H1 (cell line): ENCODE measurements at regions not wholly inside any gene's neighbourhood (a gene's known extent, or its start where the extent isn't known, plus 50 kb on each side); places are given as distances from the start of the nearest gene placed in this dataset.

Experiments used
- CTCF ChIA-PET: fragments of 300-600 bp; sonication (Branson Sonifier 250); formaldehyde crosslinking; loops from one replicate; lab custom pipeline; 2021; ENCODE audit not compliant: partially characterized antibody; lab: Charles Lee
- POLR2A ChIA-PET: fragments of 300-600 bp; sonication (Branson Sonifier 250); formaldehyde crosslinking; loops from one replicate; lab custom pipeline; 2021; ENCODE audit warnings: inconsistent platforms; ENCODE audit not compliant: partially characterized antibody; lab: Charles Lee
- DNase-seq, 2 experiments: peaks; one replicate each; pipeline versions ENCODE4 v3.0.0 to v3.0.0-alpha.2; 2010 to 2022; ENCODE audit warnings: low spot score in 2 of 2, low read depth in 1 of 2, mixed read lengths in 1 of 2
- FAIRE-seq: peaks from 2 replicates; lab custom pipeline; 2011; peaks lifted over from hg19 to GRCh38; lab: Jason Lieb, UNC
- H2AFZ ChIP-seq: 2 replicates; pipeline ENCODE4 v1.8.1; 2012; ENCODE audit warnings: low read length, inconsistent platforms
- H2AK5ac ChIP-seq: 2 replicates; pipeline ENCODE4 v1.6.1; 2013; ENCODE audit warnings: low read depth, low read length
- H2BK120ac ChIP-seq: replicated peaks from 2 replicates; pipeline ENCODE3; 2013; ENCODE audit warnings: low read depth, low read length, inconsistent platforms
- H2BK12ac ChIP-seq: 2 replicates; pipeline ENCODE4 v1.6.1; 2013; ENCODE audit warnings: low read depth, low read length
- H2BK15ac ChIP-seq: 2 replicates; pipeline ENCODE4 v1.6.1; 2013; ENCODE audit warnings: low read length
- H2BK20ac ChIP-seq: 2 replicates; pipeline ENCODE4 v1.6.1; 2013; ENCODE audit warnings: low read length
- H2BK5ac ChIP-seq: 2 replicates; pipeline ENCODE4 v1.6.1; 2013; ENCODE audit warnings: low read depth, low read length
- H3K14ac ChIP-seq: 2 replicates; pipeline ENCODE4 v1.6.1; 2013; ENCODE audit warnings: inconsistent platforms; ENCODE audit not compliant: insufficient read length
- H3K18ac ChIP-seq: 2 replicates; pipeline ENCODE4 v1.6.1; 2013; ENCODE audit warnings: low read length; ENCODE audit errors: extremely low read depth
- H3K23ac ChIP-seq: 2 replicates; pipeline ENCODE4 v1.6.1; 2013; ENCODE audit warnings: inconsistent platforms; ENCODE audit not compliant: insufficient read length
- H3K23me2 ChIP-seq: 2 replicates; pipeline ENCODE4 v1.6.1; 2013; ENCODE audit warnings: low read depth, low read length
- H3K27ac ChIP-seq: 2 replicates; pipeline ENCODE4 v1.6.1; 2011; ENCODE audit warnings: low read depth, low read length, inconsistent platforms
- H3K27me3 ChIP-seq, 4 experiments: replicated peaks in 1 of 4; 1 replicate in 1 of 4; 2 replicates in 3 of 4; pipeline versions ENCODE4 v1.6.1 to v1.8.1; 2011 to 2013; ENCODE audit warnings: low read length in 3 of 4, mild to moderate bottlenecking in 3 of 4, inconsistent platforms in 2 of 4, mixed read lengths in 2 of 4, moderate library complexity in 1 of 4; ENCODE audit not compliant: control insufficient read depth in 3 of 4, insufficient read depth in 3 of 4; ENCODE audit errors: extremely low read depth in 1 of 4
- H3K36me3 ChIP-seq, 4 experiments: 2 replicates each; pipeline versions ENCODE4 v1.6.1 to v1.8.1; 2011 to 2013; ENCODE audit warnings: mild to moderate bottlenecking in 4 of 4, low read length in 3 of 4, moderate library complexity in 2 of 4, control low read depth in 1 of 4, inconsistent platforms in 1 of 4; ENCODE audit not compliant: insufficient read depth in 4 of 4, control insufficient read depth in 2 of 4
- H3K4ac ChIP-seq: replicated peaks from 2 replicates; pipeline ENCODE3; 2013; ENCODE audit warnings: low read length, low read depth, mixed read lengths, inconsistent platforms; ENCODE audit not compliant: insufficient read length
- H3K4me1 ChIP-seq, 4 experiments: replicated peaks in 1 of 4; 1 replicate in 1 of 4; 2 replicates in 3 of 4; pipeline versions ENCODE4 v1.6.1 to v1.8.1; 2011 to 2013; ENCODE audit warnings: low read length in 3 of 4, inconsistent platforms in 2 of 4, mixed read lengths in 1 of 4; ENCODE audit not compliant: insufficient read depth in 4 of 4, control insufficient read depth in 3 of 4
- H3K4me2 ChIP-seq, 2 experiments: 2 replicates each; pipeline versions ENCODE4 v1.6.1 to v1.8.1; 2011 to 2013; ENCODE audit warnings: low read depth in 2 of 2, low read length in 2 of 2, control low read depth in 1 of 2, inconsistent platforms in 1 of 2, mild to moderate bottlenecking in 1 of 2; ENCODE audit not compliant: insufficient read depth in 1 of 2
- H3K4me3 ChIP-seq, 4 experiments: fragments of 200-600, 300-600 bp in 1 of 4; sonication (generic), shearing (Covaris generic), sonication (Bioruptor Twin) in 1 of 4; 2 replicates each; pipeline versions ENCODE4 v1.5.1 to v1.8.1; 2011 to 2016; ENCODE audit warnings: low read length in 4 of 4, low read depth in 3 of 4, control low read depth in 2 of 4, inconsistent platforms in 2 of 4, mild to moderate bottlenecking in 2 of 4, mixed read lengths in 1 of 4, moderate library complexity in 1 of 4; ENCODE audit not compliant: insufficient read depth in 2 of 4; ENCODE audit errors: extremely low read depth in 1 of 4
- H3K56ac ChIP-seq: replicated peaks from 2 replicates; pipeline ENCODE3; 2013; ENCODE audit warnings: low read depth, mild to moderate bottlenecking, mixed read lengths, low read length, inconsistent platforms; ENCODE audit not compliant: insufficient read length
- H3K79me1 ChIP-seq: 2 replicates; pipeline ENCODE4 v1.6.1; 2013; ENCODE audit warnings: low read depth, low read length, control low read depth
- H3K79me2 ChIP-seq, 2 experiments: 2 replicates each; pipeline versions ENCODE4 v1.6.1 to v1.8.1; 2012 to 2013; ENCODE audit warnings: low read length in 2 of 2, mild to moderate bottlenecking in 2 of 2, inconsistent platforms in 1 of 2; ENCODE audit not compliant: insufficient read depth in 2 of 2, control insufficient read depth in 1 of 2
- H3K9ac ChIP-seq, 4 experiments: replicated peaks in 1 of 4; 1 replicate in 1 of 4; 2 replicates in 3 of 4; pipeline versions ENCODE4 v1.6.1 to v1.8.1; 2011 to 2013; ENCODE audit warnings: low read depth in 3 of 4, low read length in 3 of 4, control low read depth in 2 of 4, mild to moderate bottlenecking in 2 of 4, moderate library complexity in 2 of 4, inconsistent platforms in 1 of 4; ENCODE audit errors: extremely low read depth in 1 of 4
- H3K9me3 ChIP-seq, 2 experiments: 2 replicates each; pipeline versions ENCODE4 v1.6.1 to v1.8.1; 2012 to 2013; ENCODE audit warnings: mild to moderate bottlenecking in 2 of 2, moderate library complexity in 2 of 2, control low read depth in 1 of 2, inconsistent platforms in 1 of 2, low read depth in 1 of 2, low read length in 1 of 2, mixed read lengths in 1 of 2; ENCODE audit not compliant: insufficient read depth in 2 of 2
- H4K20me1 ChIP-seq, 2 experiments: replicated peaks in 1 of 2; 2 replicates each; pipeline versions ENCODE3 to v1.8.1; 2011 to 2013; ENCODE audit warnings: inconsistent platforms in 2 of 2, low read length in 2 of 2, mild to moderate bottlenecking in 1 of 2; ENCODE audit not compliant: insufficient read depth in 2 of 2, control insufficient read depth in 1 of 2
- H4K5ac ChIP-seq: 2 replicates; pipeline ENCODE4 v1.6.1; 2013; ENCODE audit warnings: low read length, low read depth, mixed read lengths, inconsistent platforms; ENCODE audit not compliant: insufficient read length
- H4K8ac ChIP-seq: 2 replicates; pipeline ENCODE4 v1.8.0; 2013; ENCODE audit warnings: mild to moderate bottlenecking, moderate library complexity, low read length, inconsistent platforms; ENCODE audit not compliant: insufficient read depth; ENCODE audit errors: extremely low read depth
- H4K91ac ChIP-seq: replicated peaks from 2 replicates; pipeline ENCODE3; 2013; ENCODE audit warnings: low read length, mixed read lengths, inconsistent platforms; ENCODE audit not compliant: insufficient read length
- ASH2L ChIP-seq: fragments of 200-600, 300-600 bp; sonication (generic); IDR thresholded peaks from one replicate; pipeline ENCODE4 v1.7.1; 2017; ENCODE audit warnings: low read length
- BRCA1 ChIP-seq: IDR thresholded peaks from 2 replicates; pipeline ENCODE4 v1.6.1; 2012; ENCODE audit warnings: low read depth, low read length, improper control_type of control experiment
- CREB1 ChIP-seq: IDR thresholded peaks from 2 replicates; pipeline ENCODE4 v1.6.1; 2012; ENCODE audit warnings: inconsistent platforms
- CTBP2 ChIP-seq: IDR thresholded peaks from 2 replicates; pipeline ENCODE4 v1.7.0; 2011; ENCODE audit warnings: borderline replicate concordance, mild to moderate bottlenecking, moderate library complexity, mixed read lengths, low read length; ENCODE audit not compliant: insufficient read depth, insufficient read length
- HDAC6 ChIP-seq: IDR thresholded peaks from one replicate; pipeline ENCODE4 v1.7.1; 2012; ENCODE audit warnings: low read depth, mild to moderate bottlenecking, inconsistent platforms, low read length, moderate library complexity
- MAFK ChIP-seq: IDR thresholded peaks from 2 replicates; pipeline ENCODE4 v1.6.1; 2012; ENCODE audit warnings: low read depth, mild to moderate bottlenecking, improper control_type of control experiment, low read length
- NANOG ChIP-seq: IDR thresholded peaks from 2 replicates; pipeline ENCODE4 v1.6.1; 2011; ENCODE audit warnings: low read length, low read depth, mild to moderate bottlenecking, inconsistent platforms; ENCODE audit not compliant: insufficient read depth, poor library complexity, severe bottlenecking
- PHF8 ChIP-seq: fragments of 200-600 bp; sonication (generic); conservative IDR thresholded peaks from 2 replicates; pipeline ENCODE4 v1.7.1; 2012; ENCODE audit warnings: low read depth, mild to moderate bottlenecking, inconsistent platforms, low read length, moderate library complexity
- POLR2A ChIP-seq, 2 experiments: IDR thresholded peaks; 1 replicate in 1 of 2; 2 replicates in 1 of 2; pipeline ENCODE4 v1.6.1; 2011; ENCODE audit warnings: low read depth in 2 of 2, low read length in 2 of 2, mild to moderate bottlenecking in 2 of 2; ENCODE audit errors: control extremely low read depth in 1 of 2
- RAD21 ChIP-seq, 2 experiments: IDR thresholded peaks in 1 of 2; conservative IDR thresholded peaks in 1 of 2; 2 replicates each; pipeline ENCODE4 v1.6.1; 2011; ENCODE audit warnings: low read depth in 2 of 2, low read length in 2 of 2, improper control_type of control experiment in 1 of 2, inconsistent platforms in 1 of 2, mild to moderate bottlenecking in 1 of 2, moderate library complexity in 1 of 2
- RFX5 ChIP-seq: IDR thresholded peaks from 2 replicates; pipeline ENCODE4 v1.6.1; 2011; ENCODE audit warnings: low read depth, low read length, improper control_type of control experiment, borderline replicate concordance
- RNF2 ChIP-seq: fragments of 200-900, 300-1000 bp; sonication (generic); IDR thresholded peaks from 2 replicates; pipeline ENCODE4 v1.7.1; 2016; ENCODE audit warnings: borderline replicate concordance, low read depth, mild to moderate bottlenecking, antibody characterized with exemption, low read length; ENCODE audit not compliant: poor library complexity, severe bottlenecking; ENCODE audit errors: missing control alignments
- SUZ12 ChIP-seq: fragments of 200-600 bp; sonication (generic); IDR thresholded peaks from 2 replicates; pipeline ENCODE4 v1.6.1; 2012; ENCODE audit warnings: mild to moderate bottlenecking, inconsistent platforms, low read length, moderate library complexity, mixed read lengths
- WGBS, 2 experiments: shearing (Covaris generic) in 1 of 2; methylation state at CpG; one replicate each; pipeline versions ENCODE4 v1.1.6 to v1.1.7; 2013 to 2015; ENCODE audit warnings: low lambda C conversion rate in 2 of 2, mixed read lengths in 2 of 2, inconsistent platforms in 1 of 2, low coverage in 1 of 2, missing lambda C conversion rate in 1 of 2; ENCODE audit not compliant: insufficient replicate concordance in 2 of 2, insufficient coverage in 1 of 2, insufficient read length in 1 of 2; ENCODE audit errors: extremely low coverage in 1 of 2, missing lambda C conversion rate in 1 of 2; 5-methylcytosine and 5-hydroxymethylcytosine counted together

- no peak overlapping the region for H4K8ac ChIP-seq
- H2AFZ ChIP-seq = no peak overlapping the region
- POLR2A ChIA-PET = no interaction called here
- peak overlapping the region; percentile 8 for H4K91ac ChIP-seq
- no peak overlapping the region for H3K14ac ChIP-seq
- no peak overlapping the region for H2AK5ac ChIP-seq
- H3K27ac ChIP-seq = no peak overlapping the region
- H3K9me3 ChIP-seq = no peaks in the 10 kb centered on the region
- H3K9ac ChIP-seq = no peak overlapping the region
- no peak for TF ChIP-seq RAD21 (IDR thresholded peaks at IDR 0.05 in 1 of 2, conservative IDR thresholded peaks at IDR 0.05 in 1 of 2; ENCODE audit: low read depth in 2 of 2, low read length in 2 of 2)
- TF ChIP-seq PHF8 = no peak
- TF ChIP-seq RNF2 = no peak
- TF ChIP-seq SUZ12 = no peak
- no peak for TF ChIP-seq MAFK
- TF ChIP-seq CREB1 = no peak
- no peak for TF ChIP-seq HDAC6
- TF ChIP-seq CTBP2 = no peak
- TF ChIP-seq POLR2A (IDR thresholded peaks at IDR 0.05; ENCODE audit: control extremely low read depth in 1 of 2, low read depth in 2 of 2, low read length in 2 of 2) = no peak
- TF ChIP-seq NANOG = no peak
- TF ChIP-seq RFX5 = no peak
- no peak for TF ChIP-seq ASH2L
- TF ChIP-seq BRCA1 = no peak
- TF ChIP-seq, all 59 proteins: peak for 0
- no peak overlapping the region for H4K5ac ChIP-seq
- CTCF ChIA-PET = no interaction called here
- FAIRE-seq = no peak
- no peaks in the 10 kb centered on the region for H3K79me2 ChIP-seq
- H3K79me1 ChIP-seq = no peaks in the 10 kb centered on the region
- H2BK15ac ChIP-seq = no peak overlapping the region
- no peak overlapping the region for H3K4me3 ChIP-seq
- no peaks in the 10 kb centered on the region for H4K20me1 ChIP-seq
- H3K23ac ChIP-seq = no peak overlapping the region
- H3K4me1 ChIP-seq = peaks cover 0 to 2% (median 0%) of the 10 kb centered on the region in 4 experiments; a peak in 1 of 7 replicates
- H3K4me2 ChIP-seq = no peak overlapping the region
- no peak overlapping the region for H3K18ac ChIP-seq
- no peak for DNase-seq
- H3K27me3 ChIP-seq = no peaks in the 10 kb centered on the region
- WGBS, 2 experiments = 79% methylated on average over 6 of the region's 6 CpGs; no CpG with 5 or more reads in 1 of the 2 experiments
- no peaks in the 10 kb centered on the region for H3K36me3 ChIP-seq
- H2BK12ac ChIP-seq = peak overlapping the region; percentile 29; the same call in 1 of the 2 replicates
- no peak overlapping the region for H3K4ac ChIP-seq
- H2BK5ac ChIP-seq = no peak overlapping the region
- peak overlapping the region; percentile 24 for H2BK120ac ChIP-seq
- H3K56ac ChIP-seq = no peak overlapping the region
- H2BK20ac ChIP-seq = no peak overlapping the region
- no peaks in the 10 kb centered on the region for H3K23me2 ChIP-seq
Observed at GRCh38 chr2:8174641-8175257, 507.1 kb upstream of the ID2 start.
